NCI-H2196 treated with DMSO at 0.1 percent for 48 hours (cell line): ENCODE measurements at regions not wholly inside any gene's neighbourhood (a gene's known extent, or its start where the extent isn't known, plus 50 kb on each side); places are given as distances from the start of the nearest gene placed in this dataset.

Experiments used
- DNase-seq: peaks from one replicate; lab custom pipeline; 2025; ENCODE audit not compliant: unreplicated experiment; lab: John Stamatoyannopoulos, UW

DNA sequence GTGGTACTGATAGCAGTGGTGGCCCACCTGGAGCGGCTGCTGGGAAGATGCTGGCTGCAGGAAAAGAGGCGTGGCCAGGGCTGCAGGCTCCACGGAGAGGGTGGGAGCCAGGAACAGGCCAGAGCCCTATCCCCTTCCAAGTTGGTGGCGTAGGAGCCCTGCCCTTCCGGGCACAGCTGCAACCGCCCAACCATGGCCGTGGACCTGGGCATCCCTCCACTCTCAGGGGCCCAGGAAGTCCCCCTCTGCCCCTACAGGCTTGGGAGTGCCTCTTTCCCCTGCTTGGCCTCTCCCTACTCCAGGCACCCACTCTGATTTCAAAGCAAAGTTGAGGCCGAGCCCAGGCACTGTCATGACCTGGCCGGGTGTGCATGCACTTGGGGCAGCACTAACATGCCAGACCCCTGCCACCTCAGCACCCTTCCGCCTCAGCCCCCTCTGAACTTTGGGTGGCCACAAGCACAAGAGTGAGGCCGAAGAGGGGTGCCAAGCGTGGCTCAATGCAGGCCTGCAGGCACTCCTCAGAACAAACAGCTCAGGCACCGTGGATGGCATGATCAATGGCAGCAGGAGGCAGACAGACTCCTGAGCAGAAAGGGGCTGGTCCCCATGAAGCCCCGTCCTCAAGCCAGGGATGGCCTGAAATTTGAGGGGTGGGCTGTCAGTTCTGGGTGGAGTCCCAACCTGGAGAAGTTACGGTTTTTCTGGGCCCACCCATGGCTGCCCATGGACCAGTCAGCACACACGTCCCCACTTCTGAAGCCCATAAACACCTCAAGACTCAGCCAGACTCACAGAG is 164.9 kb upstream of the PRNP start:
- no peak for DNase-seq

DNA sequence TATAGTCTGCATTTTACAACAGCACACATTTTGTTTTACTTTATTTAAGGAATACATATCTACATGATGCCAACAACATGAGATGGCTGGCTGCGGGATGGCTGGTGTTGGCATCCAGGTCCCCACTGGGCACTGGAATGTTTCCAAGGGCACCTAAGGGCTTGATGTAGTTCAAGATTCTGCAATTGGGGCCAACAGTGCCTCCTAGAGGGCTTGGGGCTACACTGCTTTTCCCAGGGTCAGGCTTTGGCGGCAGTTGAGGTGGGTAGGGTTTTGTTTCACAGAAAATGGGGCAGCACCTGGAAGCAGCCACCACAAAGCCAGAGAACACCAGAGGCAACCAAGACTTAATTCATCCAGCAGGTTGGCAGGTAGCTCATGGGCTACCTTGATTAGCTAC is 166.7 kb upstream of the PRNP start:
- DNase-seq, result no peak

DNA sequence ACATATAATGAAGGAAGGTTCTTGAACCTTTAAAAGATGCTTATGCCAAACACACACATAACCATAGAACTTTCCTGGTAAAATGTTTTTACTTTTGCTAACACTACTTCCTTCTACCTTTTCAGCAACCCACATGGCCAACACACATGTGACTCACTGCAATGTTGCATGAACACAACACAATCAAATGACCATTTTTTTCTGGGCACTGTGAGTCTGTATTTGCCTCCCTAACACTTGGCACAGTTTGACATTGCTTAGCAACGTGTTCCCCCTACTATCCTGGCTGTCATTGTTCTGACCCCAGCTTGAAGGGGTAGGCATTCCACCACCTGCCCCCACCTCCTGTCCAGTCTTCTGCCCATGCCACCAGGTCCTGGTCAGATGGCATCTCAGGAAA is 169.4 kb upstream of the PRNP start:
- no peak for DNase-seq

DNA sequence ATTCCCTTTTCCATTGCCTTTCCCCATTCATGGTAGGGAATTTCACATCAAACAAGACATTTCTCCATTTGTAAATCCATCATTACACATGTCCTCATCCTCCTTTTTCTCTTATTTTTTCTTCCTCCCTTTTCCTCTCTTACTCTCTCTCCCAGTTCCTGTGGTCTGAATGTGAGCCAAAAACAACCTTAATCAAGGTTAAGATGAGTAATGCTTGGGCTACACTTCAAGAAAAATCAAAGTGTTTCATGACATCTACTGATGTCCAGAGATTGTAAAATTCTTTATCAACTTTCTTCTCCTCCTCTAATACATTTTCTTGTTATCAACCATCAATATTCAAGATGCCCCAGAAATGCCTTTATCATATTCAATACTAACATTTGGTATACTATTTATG is 172.5 kb upstream of the PRNP start:
- no peak for DNase-seq

DNA sequence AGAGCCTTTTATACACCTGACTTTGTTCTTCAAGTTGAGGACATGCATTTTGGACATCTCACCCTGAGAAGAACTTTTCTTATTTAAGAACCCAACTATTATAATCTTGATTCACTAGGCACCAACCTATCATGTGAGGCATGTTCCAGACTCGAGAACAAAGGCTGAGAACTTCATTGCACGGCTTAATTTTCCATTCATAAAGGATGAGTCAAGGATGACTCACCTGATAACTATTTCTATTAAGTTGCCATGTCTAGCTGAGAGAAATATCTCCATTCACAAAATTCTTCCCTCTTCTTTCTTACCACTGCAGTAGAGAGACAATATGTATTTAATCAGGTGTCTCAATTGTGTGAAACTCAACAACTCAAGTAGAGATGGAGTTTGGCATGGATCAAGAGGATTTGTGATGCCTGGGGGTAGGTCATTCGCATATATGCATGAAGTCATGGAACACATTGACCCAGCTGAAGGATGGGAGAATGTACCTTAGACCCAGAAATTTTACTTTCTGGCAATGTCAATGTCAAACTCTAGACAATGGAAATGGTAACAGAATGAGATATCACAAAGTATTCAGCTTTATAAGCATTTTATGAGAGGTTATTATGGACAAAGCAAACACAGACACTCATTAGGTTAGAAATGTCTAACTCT is 173.2 kb upstream of the PRNP start:
- DNase-seq, result no peak

DNA sequence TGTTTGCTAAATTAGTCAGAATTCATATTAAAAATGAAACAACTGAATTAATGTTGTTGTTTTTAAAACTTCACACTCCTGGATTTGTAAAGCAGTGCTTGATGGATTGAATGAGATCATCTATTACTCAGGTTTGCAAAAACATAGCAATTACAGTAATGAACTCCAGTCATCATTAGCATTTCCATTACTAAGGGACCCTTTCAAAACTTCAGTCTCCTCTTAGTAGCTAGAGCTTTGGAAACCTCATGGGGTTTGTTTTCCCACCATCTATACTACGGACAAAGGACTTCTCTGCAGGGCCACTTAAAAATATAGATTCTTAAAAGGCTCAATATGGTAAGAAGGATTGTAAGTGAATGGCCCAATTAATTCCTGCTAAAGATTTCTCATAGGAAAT is 174.5 kb upstream of the PRNP start:
- no peak for DNase-seq

DNA sequence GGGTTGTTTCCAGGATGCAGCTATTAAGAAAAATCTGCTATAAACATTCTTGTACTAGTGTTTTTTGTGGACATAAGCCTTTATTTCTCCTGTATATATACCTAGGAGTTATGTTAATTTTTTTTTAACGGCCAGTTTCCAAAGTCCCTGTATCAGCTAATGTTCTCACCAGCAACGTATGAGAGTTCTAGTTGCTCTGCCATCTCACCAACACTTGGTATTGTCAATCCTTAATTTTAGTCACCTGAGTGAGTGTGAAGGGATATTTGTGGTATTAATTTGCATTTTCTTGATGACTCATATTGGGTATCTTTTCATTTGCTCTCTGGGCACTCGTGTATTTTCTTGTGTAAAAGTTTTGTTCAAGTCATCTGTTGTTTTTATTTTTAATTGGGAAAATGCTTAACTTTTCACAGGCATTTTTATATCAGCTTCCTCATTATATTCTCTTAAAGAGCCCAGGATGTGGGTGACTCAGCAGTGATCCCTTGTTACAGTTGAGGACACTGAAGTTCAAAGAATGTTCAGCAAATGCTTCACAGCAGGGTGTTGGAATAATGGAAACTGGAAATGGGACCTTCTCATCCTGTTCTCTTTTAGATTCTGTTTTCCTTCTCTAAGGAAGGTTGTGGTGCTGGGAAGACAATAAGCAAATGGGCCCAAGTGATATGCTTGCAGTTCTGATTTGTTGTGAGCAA is 176.3 kb upstream of the PRNP start:
- DNase-seq, result no peak

DNA sequence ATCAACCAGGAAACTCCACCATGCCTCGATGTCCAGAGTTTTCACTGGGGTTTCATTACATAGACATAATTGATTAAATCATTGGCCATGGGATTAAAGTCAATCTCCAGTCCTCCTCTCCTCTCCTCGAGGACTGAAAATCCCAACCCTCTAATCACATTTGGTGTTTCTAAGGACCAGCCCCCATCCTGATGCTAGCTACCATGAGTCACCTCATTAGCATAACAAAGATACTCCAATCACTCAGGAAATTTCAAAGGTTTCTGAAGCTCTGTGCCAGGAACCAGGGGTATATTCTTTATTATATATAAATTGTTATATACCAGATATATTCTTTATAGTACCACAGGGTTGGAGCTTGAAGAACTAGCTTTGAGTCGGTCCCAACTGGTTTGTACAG is 177.5 kb upstream of the PRNP start:
- DNase-seq, result no peak

DNA sequence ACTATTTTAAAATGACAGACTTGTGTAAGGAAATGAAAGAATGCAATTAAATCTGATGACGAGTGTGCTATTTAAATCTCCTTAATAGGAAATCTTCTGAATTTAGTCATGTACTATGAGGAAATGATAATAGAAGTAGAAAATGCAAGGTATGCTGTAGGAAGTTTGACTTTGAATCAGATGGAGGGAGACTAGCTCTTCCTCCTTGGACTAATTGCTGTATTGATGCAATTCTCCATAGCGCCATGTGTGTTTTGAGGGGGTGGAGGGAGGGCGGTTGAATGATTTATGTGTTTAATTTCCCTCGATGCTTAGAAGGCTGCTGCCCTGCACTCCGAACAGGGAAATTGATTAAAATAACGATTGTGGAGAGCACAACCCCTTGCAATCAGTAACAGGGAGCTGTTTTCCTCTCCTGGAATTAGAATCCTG is 179.0 kb upstream of the PRNP start:
- DNase-seq, result no peak

DNA sequence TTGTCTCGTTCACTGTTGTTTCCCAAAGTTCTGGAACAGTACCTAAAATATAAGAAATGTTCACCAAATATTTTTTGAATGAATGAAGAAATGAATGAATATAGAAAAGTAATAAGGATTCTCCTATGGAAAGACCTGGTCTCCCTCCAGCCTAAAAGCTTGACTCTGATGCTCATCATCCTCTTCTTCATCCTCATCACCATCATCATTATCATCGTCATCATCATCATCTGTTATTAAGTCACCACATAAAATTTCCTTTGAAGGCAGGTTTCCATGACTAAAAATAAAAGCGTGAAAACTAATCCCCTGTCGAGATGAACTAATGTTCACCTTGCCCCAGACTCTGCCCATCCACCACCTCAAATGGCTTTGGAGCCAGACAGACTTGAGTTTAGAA is 181.4 kb upstream of the PRNP start:
- DNase-seq, result no peak

DNA sequence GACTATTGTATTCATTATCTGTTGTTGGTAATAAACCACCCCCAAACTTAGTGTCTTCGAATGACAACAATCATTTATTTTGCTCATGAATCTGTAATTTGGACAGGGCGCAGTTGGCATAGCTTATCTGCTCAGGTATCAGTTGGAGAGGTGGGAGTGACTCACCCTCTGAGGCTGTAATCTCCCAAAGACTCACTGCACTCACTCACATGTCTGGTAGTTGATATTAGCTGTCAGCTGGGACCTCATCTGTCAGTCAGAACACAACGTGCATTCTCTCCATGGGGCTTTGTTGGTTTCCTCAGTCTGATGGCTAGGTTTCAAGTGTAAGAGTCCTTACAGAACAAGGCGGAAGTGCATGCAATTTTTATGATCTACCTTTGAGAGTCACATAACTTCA is 183.5 kb upstream of the PRNP start:
- DNase-seq, result no peak

DNA sequence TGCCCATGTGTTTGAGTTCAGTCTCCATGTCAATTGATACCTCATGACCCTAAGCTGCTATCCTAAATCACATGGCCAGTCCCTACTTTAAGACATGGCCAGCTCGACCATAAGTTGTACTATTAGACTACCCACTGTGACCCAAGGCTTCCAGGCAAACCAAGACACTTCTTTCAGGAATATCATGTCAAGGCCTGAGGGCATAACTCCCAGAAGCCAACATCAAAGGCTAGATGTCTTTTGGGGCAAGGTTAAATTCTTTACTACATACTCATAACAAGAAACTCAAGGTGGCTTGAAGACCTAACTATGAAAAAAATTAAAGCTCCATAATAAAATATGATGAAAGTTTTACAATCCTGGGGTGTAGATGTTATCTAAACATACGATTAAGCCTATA is 192.9 kb upstream of the PRNP start:
- DNase-seq, result no peak

DNA sequence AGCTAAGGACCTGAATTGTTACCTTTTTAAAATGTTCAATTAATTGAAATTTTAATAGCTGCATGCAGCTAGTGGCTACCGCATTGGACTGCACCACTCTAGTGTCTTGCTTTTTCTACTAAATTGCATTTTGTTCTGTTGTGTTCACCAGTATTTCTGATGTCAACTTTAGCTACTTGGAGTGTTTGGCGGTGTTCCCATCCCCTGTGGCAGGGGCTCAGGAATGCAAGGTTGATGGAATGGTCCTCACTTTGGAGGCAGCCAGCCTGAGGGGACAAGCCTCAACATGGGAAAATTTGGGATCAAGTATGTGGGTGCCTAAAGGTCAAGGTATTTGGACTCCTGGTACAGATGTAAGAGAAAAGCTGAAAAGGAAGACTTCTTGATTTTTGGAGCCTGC is 194.6 kb upstream of the PRNP start:
- no peak for DNase-seq

DNA sequence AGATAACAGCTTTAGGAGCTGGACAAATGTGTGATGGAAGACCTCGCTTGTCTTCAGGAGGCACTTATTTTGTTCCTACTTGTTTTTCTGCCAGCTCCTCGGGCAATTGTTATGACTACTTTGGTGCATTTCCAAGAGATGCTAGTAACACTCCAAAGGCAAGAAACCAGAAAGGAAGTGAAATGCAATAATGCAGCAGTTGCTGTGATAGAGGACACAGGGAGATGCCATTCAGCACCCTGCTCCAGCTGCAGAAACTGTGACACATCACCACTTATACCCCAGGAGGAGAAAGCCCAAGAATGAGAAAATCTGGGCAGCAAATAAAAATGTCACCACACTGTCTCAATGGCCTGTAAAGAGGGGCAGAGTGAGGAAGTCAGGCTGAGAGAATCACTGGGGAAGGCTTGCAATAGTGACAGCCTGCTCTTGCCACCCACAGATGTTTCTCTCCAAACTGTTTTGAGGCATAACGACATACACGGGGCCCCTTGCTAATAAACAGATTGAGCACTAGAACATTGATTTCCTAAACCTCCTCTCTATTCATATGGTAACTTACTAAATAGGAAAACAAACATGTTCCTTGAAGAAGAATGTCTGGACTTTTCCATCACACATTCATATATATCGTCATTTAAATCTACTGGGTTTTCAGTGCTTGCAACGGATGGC is 195.5 kb upstream of the PRNP start:
- DNase-seq, result no peak

DNA sequence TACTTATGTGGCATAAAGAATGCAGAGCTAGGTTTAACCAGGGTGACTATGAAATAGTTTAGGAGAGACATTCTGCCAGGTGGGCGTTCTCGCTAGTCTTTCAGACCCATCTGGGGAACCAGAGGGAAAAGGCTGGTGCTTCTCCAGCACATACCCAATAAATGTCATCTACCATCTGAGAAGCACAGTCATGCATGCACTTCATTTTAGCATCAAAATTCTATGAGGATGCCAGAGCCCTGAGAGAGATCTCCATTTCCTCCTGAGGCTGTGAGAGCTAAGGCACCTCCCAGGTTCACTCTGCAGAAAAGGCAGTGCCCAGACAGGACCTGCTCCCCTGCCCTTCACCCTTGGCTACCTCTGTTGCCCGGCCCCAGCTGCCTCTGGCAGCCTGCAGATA is 196.2 kb upstream of the PRNP start:
- DNase-seq, result no peak

DNA sequence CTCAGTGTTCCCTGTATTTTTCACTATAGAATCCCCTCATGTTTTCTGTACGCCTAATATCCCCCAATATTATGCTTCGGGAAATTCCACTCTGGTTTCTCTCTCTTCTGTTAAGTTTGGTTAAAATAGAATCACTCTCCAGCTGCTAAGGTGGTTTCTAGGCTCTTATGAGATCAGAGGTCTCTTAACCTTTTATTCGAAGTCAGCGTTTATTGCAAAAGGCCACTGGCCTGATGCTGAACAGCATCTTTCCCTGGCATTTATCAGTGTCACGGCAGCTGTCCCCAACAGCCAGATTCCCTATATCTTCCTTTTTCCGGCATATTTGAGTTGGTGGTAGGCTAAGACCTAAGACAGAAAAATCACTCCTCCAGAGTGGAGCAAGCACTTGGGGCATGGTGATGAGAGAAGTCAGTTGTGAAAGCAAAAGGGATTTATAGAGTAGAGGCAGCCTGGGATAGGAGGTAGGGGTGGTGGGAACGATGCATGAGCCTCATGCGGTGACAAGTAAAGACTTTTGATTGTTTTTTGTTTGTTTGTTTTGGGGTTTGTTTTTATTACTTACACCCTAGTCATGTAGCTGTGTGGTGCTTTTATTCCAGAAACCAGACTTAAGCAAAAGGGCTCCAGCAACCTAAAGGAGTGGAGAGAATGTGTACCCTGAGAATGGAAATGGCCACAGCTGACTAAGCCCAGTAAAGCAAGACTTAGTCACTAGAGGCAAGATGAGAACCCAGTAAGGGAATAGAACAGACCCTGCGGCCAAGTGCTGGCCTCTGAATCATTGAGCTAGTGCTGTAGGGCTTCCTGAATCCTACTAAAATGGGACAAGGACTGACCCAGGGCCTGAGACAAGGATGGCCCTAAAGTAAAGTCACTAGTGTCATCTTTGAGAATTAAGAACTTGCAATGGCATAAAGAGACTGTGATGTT is 197.6 kb upstream of the PRNP start:
- no peak for DNase-seq

DNA sequence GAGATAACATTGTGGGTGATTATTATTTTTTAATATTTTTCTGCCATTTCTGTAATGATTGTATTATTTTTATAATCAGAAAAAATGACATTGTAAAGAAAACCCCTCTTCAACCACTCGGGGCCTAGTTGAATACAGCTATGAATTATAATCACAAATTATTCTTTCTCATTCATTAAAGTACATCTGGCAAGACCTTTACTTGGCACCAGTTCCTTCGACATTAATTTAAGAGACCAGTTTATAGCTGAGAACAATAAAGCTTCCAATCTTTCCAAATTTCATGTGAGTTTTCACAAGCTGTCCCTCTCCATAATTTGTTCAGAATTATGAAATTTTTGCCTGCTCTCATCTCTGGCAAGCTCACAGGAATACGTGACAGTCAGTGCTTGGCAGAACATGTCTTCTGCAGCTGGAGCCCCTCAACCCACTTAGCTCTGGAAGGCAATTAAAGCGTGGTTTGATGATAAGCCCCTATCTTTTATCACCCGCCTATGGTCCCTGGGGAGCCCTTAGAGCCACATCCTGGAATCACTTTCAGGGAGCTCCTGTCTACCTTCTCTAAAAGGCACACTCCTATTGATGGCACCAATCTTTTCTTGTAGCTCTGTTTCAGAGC is 201.8 kb upstream of the PRNP start:
- DNase-seq, result no peak

DNA sequence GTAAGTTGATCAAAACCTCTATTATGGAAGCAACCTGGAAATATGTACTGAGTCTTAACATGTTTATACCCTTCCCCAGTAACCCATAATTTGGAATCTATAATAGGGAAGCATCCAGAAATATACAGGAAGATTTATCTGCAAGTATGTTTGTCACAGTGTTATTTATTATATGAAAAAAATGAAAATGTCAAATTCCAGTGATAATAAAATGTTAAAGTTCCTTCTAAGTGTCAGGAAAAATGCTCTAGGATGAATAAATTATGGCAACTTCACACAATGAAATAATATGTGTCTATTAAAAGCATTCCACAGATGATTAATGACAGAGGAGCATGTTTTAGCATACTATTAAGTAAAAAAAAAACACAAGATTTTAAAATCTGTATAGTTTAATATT is 202.3 kb upstream of the PRNP start:
- no peak for DNase-seq

DNA sequence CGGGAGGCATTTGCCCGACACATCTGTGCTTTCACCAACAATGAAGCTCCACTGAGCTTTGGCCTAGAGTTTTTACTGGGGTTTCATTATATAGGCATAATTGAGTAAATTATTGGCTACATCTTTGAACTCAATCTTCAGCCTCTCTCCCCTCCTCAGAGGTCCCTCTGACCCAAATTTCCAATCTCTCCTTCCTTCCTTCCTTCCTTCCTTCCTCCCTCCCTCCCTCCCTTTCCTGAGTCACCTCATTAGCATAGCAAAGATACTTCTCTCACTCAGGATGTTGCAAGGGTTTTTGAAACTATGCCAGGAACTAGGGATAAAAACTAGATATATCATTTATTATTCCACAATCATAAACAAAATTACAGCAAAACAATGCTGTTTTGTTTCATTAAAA is 202.8 kb upstream of the PRNP start:
- DNase-seq, result no peak

DNA sequence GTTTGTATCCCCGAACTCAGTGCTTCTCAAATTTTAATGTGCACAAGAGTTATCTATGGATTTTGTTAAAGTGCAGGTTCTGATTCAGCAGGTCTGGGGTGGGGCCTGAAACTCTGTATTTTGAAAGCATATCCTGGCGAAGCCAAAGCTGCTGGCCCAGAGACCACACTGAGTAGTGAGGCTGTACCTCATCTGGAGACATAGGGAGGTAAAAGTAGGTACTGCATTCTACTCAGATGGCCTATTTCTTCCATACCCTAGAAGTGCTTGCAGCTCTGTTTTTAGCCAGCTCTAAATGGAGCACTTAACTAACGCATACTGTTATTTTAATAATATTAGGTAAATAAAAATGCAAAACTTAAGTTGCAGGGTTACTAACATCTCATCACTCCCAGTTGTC is 206.2 kb upstream of the PRNP start:
- DNase-seq, result no peak
